Vagina (tissue), 2 donors: ENCODE measurements at regions not wholly inside any gene's neighbourhood (a gene's known extent, or its start where the extent isn't known, plus 50 kb on each side); places are given as distances from the start of the nearest gene placed in this dataset.

Experiments
- CTCF ChIP-seq, 3 experiments: fragments of 450-650 bp in 2 of 3; fragments of 200-600 bp in 1 of 3; sonication (generic) in 1 of 3; IDR thresholded peaks; one replicate each; pipeline ENCODE4 v1.5.1; 2017 to 2019; ENCODE audit warnings: antibody characterized with exemption in 3 of 3, mild to moderate bottlenecking in 2 of 3, moderate library complexity in 2 of 3
- POLR2A ChIP-seq, 2 donors: fragments of 450-650 bp; IDR thresholded peaks; one replicate each; pipeline ENCODE4 v1.6.1; 2017; ENCODE audit warnings: antibody characterized with exemption in 2 of 2, mild to moderate bottlenecking in 2 of 2, moderate library complexity in 2 of 2
- POLR2AphosphoS5 ChIP-seq, 2 donors: sonication (generic); formaldehyde crosslinking; IDR thresholded peaks; one replicate each; pipeline ENCODE4 v1.9.0; 2017; ENCODE audit warnings: antibody characterized with exemption in 2 of 2, mild to moderate bottlenecking in 2 of 2, low read depth in 1 of 2; ENCODE audit not compliant: insufficient read depth in 1 of 2

- TF ChIP-seq CTCF (IDR thresholded peaks at IDR 0.05) (no peak), POLR2A (IDR thresholded peaks at IDR 0.05) (no peak), POLR2AphosphoS5 (IDR thresholded peaks at IDR 0.05; ENCODE audit: insufficient read depth in 1 of 2, low read depth in 1 of 2) (no peak)
Observed at GRCh38 chr11:90668502-90668901, 445.7 kb upstream of the CHORDC1 start.
